ENCODE measurements at regions not wholly inside any gene's neighbourhood (a gene's known extent, or its start where the extent isn't known, plus 50 kb on each side); places are given as distances from the start of the nearest gene placed in this dataset.

DNA sequence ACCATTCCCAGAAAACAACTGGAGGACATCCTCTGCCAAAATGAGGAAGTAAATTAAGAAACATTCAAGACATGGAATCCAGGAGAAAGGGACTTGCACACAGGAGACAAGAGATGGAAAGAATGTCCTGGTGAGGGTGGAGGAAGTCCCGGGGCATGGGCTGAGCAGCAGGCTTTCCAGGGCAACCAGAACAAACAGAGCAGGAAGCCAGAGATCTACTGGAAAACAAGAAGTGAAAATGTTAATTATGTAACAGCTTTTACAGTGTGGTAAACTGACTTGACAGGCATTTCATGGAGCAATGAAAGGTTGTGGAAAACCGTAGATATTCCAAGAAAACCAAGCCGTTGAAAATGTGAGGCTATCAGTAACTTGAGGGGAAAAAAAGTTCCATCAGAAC is 55.2 kb upstream of the ZNF746 start:
- TF ChIP-seq, protein P1, sequence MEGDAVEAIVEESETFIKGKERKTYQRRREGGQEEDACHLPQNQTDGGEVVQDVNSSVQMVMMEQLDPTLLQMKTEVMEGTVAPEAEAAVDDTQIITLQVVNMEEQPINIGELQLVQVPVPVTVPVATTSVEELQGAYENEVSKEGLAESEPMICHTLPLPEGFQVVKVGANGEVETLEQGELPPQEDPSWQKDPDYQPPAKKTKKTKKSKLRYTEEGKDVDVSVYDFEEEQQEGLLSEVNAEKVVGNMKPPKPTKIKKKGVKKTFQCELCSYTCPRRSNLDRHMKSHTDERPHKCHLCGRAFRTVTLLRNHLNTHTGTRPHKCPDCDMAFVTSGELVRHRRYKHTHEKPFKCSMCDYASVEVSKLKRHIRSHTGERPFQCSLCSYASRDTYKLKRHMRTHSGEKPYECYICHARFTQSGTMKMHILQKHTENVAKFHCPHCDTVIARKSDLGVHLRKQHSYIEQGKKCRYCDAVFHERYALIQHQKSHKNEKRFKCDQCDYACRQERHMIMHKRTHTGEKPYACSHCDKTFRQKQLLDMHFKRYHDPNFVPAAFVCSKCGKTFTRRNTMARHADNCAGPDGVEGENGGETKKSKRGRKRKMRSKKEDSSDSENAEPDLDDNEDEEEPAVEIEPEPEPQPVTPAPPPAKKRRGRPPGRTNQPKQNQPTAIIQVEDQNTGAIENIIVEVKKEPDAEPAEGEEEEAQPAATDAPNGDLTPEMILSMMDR (IDR thresholded peaks at IDR 0.05 in 4 of 5, conservative IDR thresholded peaks at IDR 0.05 in 1 of 5): no peak
- no peak for TF ChIP-seq POLR2A (IDR thresholded peaks at IDR 0.05)

All from gastrocnemius medialis (tissue), 4 donors.